ENCODE measurements at regions not wholly inside any gene's neighbourhood (a gene's known extent, or its start where the extent isn't known, plus 50 kb on each side); places are given as distances from the start of the nearest gene placed in this dataset.

- H3K4me2 ChIP-seq (ENCODE audit: low read depth, low read length, poor library complexity, severe bottlenecking) = no peak overlapping the region
- no peak overlapping the region for H3K9ac ChIP-seq (ENCODE audit: low read depth, low read length, poor library complexity, severe bottlenecking)
- H3K36me3 ChIP-seq (ENCODE audit: insufficient read depth, low read length) = no peaks in the 10 kb centered on the region
- no peak overlapping the region for H2AFZ ChIP-seq (ENCODE audit: low read length)
- H3K27me3 ChIP-seq (ENCODE audit: insufficient read depth, low read length, poor library complexity, severe bottlenecking) = no peaks in the 10 kb centered on the region
- H3K9me2 ChIP-seq (replicated peaks; ENCODE audit: low read depth, low read length) = no peaks in the 10 kb centered on the region
- H3K9me3 ChIP-seq (ENCODE audit: insufficient read depth, low read depth, low read length) = no peaks in the 10 kb centered on the region
- H3K4me3 ChIP-seq (ENCODE audit: low read length, poor library complexity, severe bottlenecking) = no peak overlapping the region
- peaks cover 23% of the 10 kb centered on the region for H3K4me1 ChIP-seq (ENCODE audit: insufficient read depth, low read length, poor library complexity, severe bottlenecking)
- H3F3A ChIP-seq (ENCODE audit: low read depth) = no peaks in the 10 kb centered on the region
- H3K79me2 ChIP-seq (ENCODE audit: insufficient read depth, low read length) = 0 out of 2 replicates have a peak, but pooled peaks cover 16% of the 10 kb centered on the region
- TF ChIP-seq EZH2phosphoT487 (IDR thresholded peaks at IDR 0.05; ENCODE audit: borderline replicate concordance) = no peak
- TF ChIP-seq CTCF (conservative IDR thresholded peaks at IDR 0.05; ENCODE audit: low read length) = no peak
- H4K20me1 ChIP-seq (ENCODE audit: insufficient read depth, low read length, poor library complexity, severe bottlenecking) = no peaks in the 10 kb centered on the region
Observed at GRCh38 chr12:107335802-107336570, 242.6 kb upstream of the CRY1 start.

GRCh38 chr12:107336695-107337094 is 243.3 kb upstream of the CRY1 start:
- no peaks in the 10 kb centered on the region for H3K9me3 ChIP-seq (ENCODE audit: insufficient read depth, low read depth, low read length)
- H3K27me3 ChIP-seq (ENCODE audit: insufficient read depth, low read length, poor library complexity, severe bottlenecking) = no peaks in the 10 kb centered on the region
- TF ChIP-seq EZH2phosphoT487 (IDR thresholded peaks at IDR 0.05; ENCODE audit: borderline replicate concordance) (no peak), CTCF (conservative IDR thresholded peaks at IDR 0.05; ENCODE audit: low read length) (no peak)
- H3K4me1 ChIP-seq (ENCODE audit: insufficient read depth, low read length, poor library complexity, severe bottlenecking) = peaks cover 16% of the 10 kb centered on the region
- no peaks in the 10 kb centered on the region for H3K36me3 ChIP-seq (ENCODE audit: insufficient read depth, low read length)
- no peak overlapping the region for H3K4me3 ChIP-seq (ENCODE audit: low read length, poor library complexity, severe bottlenecking)
- no peak overlapping the region for H3K4me2 ChIP-seq (ENCODE audit: low read depth, low read length, poor library complexity, severe bottlenecking)
- no peaks in the 10 kb centered on the region for H3F3A ChIP-seq (ENCODE audit: low read depth)
- H3K9ac ChIP-seq (ENCODE audit: low read depth, low read length, poor library complexity, severe bottlenecking) = no peak overlapping the region
- no peak overlapping the region for H2AFZ ChIP-seq (ENCODE audit: low read length)
- no peaks in the 10 kb centered on the region for H4K20me1 ChIP-seq (ENCODE audit: insufficient read depth, low read length, poor library complexity, severe bottlenecking)
- H3K9me2 ChIP-seq (replicated peaks; ENCODE audit: low read depth, low read length) = no peaks in the 10 kb centered on the region
- peaks cover 11% of the 10 kb centered on the region; the same call in 1 of the 2 replicates for H3K79me2 ChIP-seq (ENCODE audit: insufficient read depth, low read length)

- H4K20me1 ChIP-seq (ENCODE audit: insufficient read depth, low read length, poor library complexity, severe bottlenecking) = no peaks in the 10 kb centered on the region
- H3K4me1 ChIP-seq (ENCODE audit: insufficient read depth, low read length, poor library complexity, severe bottlenecking) = peaks cover 14% of the 10 kb centered on the region
- no peaks in the 10 kb centered on the region for H3K36me3 ChIP-seq (ENCODE audit: insufficient read depth, low read length)
- no peak overlapping the region for H2AFZ ChIP-seq (ENCODE audit: low read length)
- H3K9ac ChIP-seq (ENCODE audit: low read depth, low read length, poor library complexity, severe bottlenecking) = no peak overlapping the region
- no peaks in the 10 kb centered on the region for H3K9me3 ChIP-seq (ENCODE audit: insufficient read depth, low read depth, low read length)
- H3K9me2 ChIP-seq (replicated peaks; ENCODE audit: low read depth, low read length) = no peaks in the 10 kb centered on the region
- H3K79me2 ChIP-seq (ENCODE audit: insufficient read depth, low read length) = peaks cover 4% of the 10 kb centered on the region; the same call in 1 of the 2 replicates
- no peaks in the 10 kb centered on the region for H3F3A ChIP-seq (ENCODE audit: low read depth)
- TF ChIP-seq EZH2phosphoT487 (IDR thresholded peaks at IDR 0.05; ENCODE audit: borderline replicate concordance) (no peak), CTCF (conservative IDR thresholded peaks at IDR 0.05; ENCODE audit: low read length) (no peak)
- H3K27me3 ChIP-seq (ENCODE audit: insufficient read depth, low read length, poor library complexity, severe bottlenecking) = no peaks in the 10 kb centered on the region
- no peak overlapping the region for H3K4me2 ChIP-seq (ENCODE audit: low read depth, low read length, poor library complexity, severe bottlenecking)
- no peak overlapping the region for H3K4me3 ChIP-seq (ENCODE audit: low read length, poor library complexity, severe bottlenecking)
Observed at GRCh38 chr12:107337346-107338095, 244.2 kb upstream of the CRY1 start.
